K562 (cell line): ENCODE measurements at regions not wholly inside any gene's neighbourhood (a gene's known extent, or its start where the extent isn't known, plus 50 kb on each side); places are given as distances from the start of the nearest gene placed in this dataset.

ENCODE experiments used
- ATAC-seq: fragments of 200-7000 bp; cut with Tn5 transposase; 3 replicates; pipeline ENCODE4 v1.9.1; 2020; ENCODE audit warnings: moderate library complexity
- BruUV-seq: library from RNA; stranded (reverse); fragments of 400-500 nt; replicated peaks from 2 replicates; lab custom pipeline; 2021; lab: Mats Ljungman, UMichigan
- CTCF ChIA-PET: fragments of 300-600 bp; formaldehyde crosslinking; extraction: SDS; loops from one replicate; lab custom pipeline; 2021; ENCODE audit warnings: low intra/inter-chr PET ratio; lab: Yijun Ruan, JAX
- POLR2A ChIA-PET: fragments of 300-600, 350-650 bp; sonication (Branson Sonifier 250); formaldehyde crosslinking; extraction: SDS; loops from one replicate; lab custom pipeline; 2021; ENCODE audit warnings: antibody characterized with exemption, inconsistent platforms; lab: Yijun Ruan, JAX
- DNase-seq, 4 experiments: peaks; one replicate each; pipeline versions ENCODE4 v3.0.0 to v3.0.0-alpha.2; 2011 to 2018; ENCODE audit warnings: low spot score in 3 of 4, mixed read lengths in 3 of 4; ENCODE audit errors: extremely low read depth in 1 of 4
- FAIRE-seq: peaks from 2 replicates; lab custom pipeline; 2011; peaks lifted over from hg19 to GRCh38; lab: Jason Lieb, UNC
- H2AFZ ChIP-seq: 2 replicates; pipeline ENCODE4 v1.6.0; 2011; ENCODE audit warnings: low read depth, low read length, control low read depth, inconsistent platforms
- H3K27ac ChIP-seq: fragments of 200-600 bp; 3 replicates; pipeline ENCODE4 v1.8.0; 2011; ENCODE audit warnings: low read depth, mild to moderate bottlenecking, control low read depth, inconsistent platforms, low read length, moderate library complexity, mixed read lengths; ENCODE audit errors: extremely low read depth
- H3K27me3 ChIP-seq, 2 experiments: fragments of 300-600 bp in 1 of 2; 2 replicates in 1 of 2; 3 replicates in 1 of 2; pipeline versions ENCODE4 v1.6.0 to v1.8.0; 2011; ENCODE audit warnings: inconsistent platforms in 2 of 2, low read length in 2 of 2, mild to moderate bottlenecking in 1 of 2, mixed read lengths in 1 of 2, moderate library complexity in 1 of 2; ENCODE audit not compliant: control insufficient read depth in 2 of 2, insufficient read depth in 2 of 2
- H3K36me3 ChIP-seq: fragments of 300-600 bp; 3 replicates; pipeline ENCODE4 v1.8.0; 2011; ENCODE audit warnings: mild to moderate bottlenecking, low read length, inconsistent platforms; ENCODE audit not compliant: control insufficient read depth, insufficient read depth
- H3K4me1 ChIP-seq, 2 experiments: fragments of 200-600 bp in 1 of 2; replicated peaks in 1 of 2; 2 replicates in 1 of 2; 3 replicates in 1 of 2; pipeline versions ENCODE4 v1.5.1 to v1.8.0; 2011; ENCODE audit warnings: inconsistent platforms in 2 of 2, low read length in 2 of 2, mild to moderate bottlenecking in 1 of 2, mixed read lengths in 1 of 2, moderate library complexity in 1 of 2; ENCODE audit not compliant: control insufficient read depth in 2 of 2, insufficient read depth in 2 of 2
- H3K4me2 ChIP-seq: 2 replicates; pipeline ENCODE4 v1.6.1; 2011; ENCODE audit warnings: low read length, control low read depth, inconsistent platforms, mixed read lengths; ENCODE audit not compliant: insufficient read depth
- H3K4me3 ChIP-seq: fragments of 200-600 bp; sonication (generic), shearing (Covaris generic); 2 replicates; pipeline ENCODE4 v1.5.1; 2016; ENCODE audit warnings: control low read depth, inconsistent platforms
- H3K79me2 ChIP-seq: fragments of 200-600 bp; 3 replicates; pipeline ENCODE4 v1.8.0; 2011; ENCODE audit warnings: low read length, inconsistent platforms; ENCODE audit not compliant: control insufficient read depth, insufficient read depth
- H3K9ac ChIP-seq, 2 experiments: 2 replicates each; pipeline versions ENCODE4 v1.6.0 to v1.6.1; 2011; ENCODE audit warnings: low read depth in 2 of 2, low read length in 2 of 2, control low read depth in 1 of 2, inconsistent platforms in 1 of 2, mild to moderate bottlenecking in 1 of 2, mixed read lengths in 1 of 2; ENCODE audit not compliant: insufficient read depth in 1 of 2
- H3K9me1 ChIP-seq: one replicate; pipeline ENCODE4 v1.6.0; 2011; ENCODE audit warnings: inconsistent platforms, mild to moderate bottlenecking, low read length, moderate library complexity; ENCODE audit not compliant: control insufficient read depth, insufficient read depth
- H3K9me3 ChIP-seq: replicated peaks from 2 replicates; pipeline ENCODE4 v1.5.1; 2011; ENCODE audit warnings: low read depth, low read length, inconsistent platforms; ENCODE audit not compliant: control insufficient read depth, insufficient read depth
- H4K20me1 ChIP-seq: replicated peaks from 2 replicates; pipeline ENCODE4 v1.6.1; 2011; ENCODE audit warnings: low read length, inconsistent platforms, mixed read lengths; ENCODE audit not compliant: control insufficient read depth, insufficient read depth
- BCOR ChIP-seq: fragments of 450-650 bp; IDR thresholded peaks from 2 replicates; pipeline ENCODE4 v1.6.1; 2016
- BRD9 ChIP-seq: fragments of 450-650 bp; IDR thresholded peaks from 2 replicates; pipeline ENCODE4 v1.6.1; 2018; ENCODE audit warnings: low read depth; ENCODE audit not compliant: partially characterized antibody
- LARP7 ChIP-seq: fragments of 450-650 bp; IDR thresholded peaks from 2 replicates; pipeline ENCODE4 v1.6.1; 2016
- NR2C1 ChIP-seq, 2 experiments: fragments of 450-650 bp; IDR thresholded peaks; 2 replicates each; pipeline ENCODE4 v1.6.1; 2017; ENCODE audit warnings: mild to moderate bottlenecking in 2 of 2, antibody characterized with exemption in 1 of 2, inconsistent platforms in 1 of 2, missing compliant biosample characterization in 1 of 2, missing genetic modification characterization in 1 of 2
- XRCC3 ChIP-seq: fragments of 450-650 bp; IDR thresholded peaks from 2 replicates; pipeline ENCODE4 v1.6.1; 2017; ENCODE audit warnings: mild to moderate bottlenecking, moderate library complexity
- ZBTB9 ChIP-seq: fragments of 450-650 bp; formaldehyde crosslinking; IDR thresholded peaks from 2 replicates; pipeline ENCODE4 v1.4.0; 2020; ENCODE audit warnings: mild to moderate bottlenecking, moderate library complexity
- ZNF24 ChIP-seq: fragments of 450-650 bp; IDR thresholded peaks from 2 replicates; pipeline ENCODE4 v1.6.1; 2016
- ZNF263 ChIP-seq: sonication (generic); formaldehyde crosslinking; IDR thresholded peaks from 2 replicates; pipeline ENCODE4 v1.8.0; 2022; ENCODE audit warnings: mild to moderate bottlenecking, missing genetic modification reagents, borderline replicate concordance
- ZNF586 ChIP-seq: fragments of 450-650 bp; formaldehyde crosslinking; conservative IDR thresholded peaks from 2 replicates; pipeline ENCODE4 v1.4.0; 2020; ENCODE audit warnings: mild to moderate bottlenecking, moderate library complexity
- ZSCAN29 ChIP-seq: fragments of 450-650 bp; IDR thresholded peaks from 2 replicates; pipeline ENCODE4 v1.6.1; 2017
- WGBS: fragments of 100-300 bp; shearing (Covaris generic); methylation state at CpG from one replicate; pipeline ENCODE4 v1.1.6; 2016; ENCODE audit warnings: low coverage, mixed read lengths; ENCODE audit not compliant: insufficient coverage; ENCODE audit errors: missing lambda C conversion rate; 5-methylcytosine and 5-hydroxymethylcytosine counted together
- in situ Hi-C: fragments of 300-500 bp; cut with MboI; formaldehyde crosslinking; loops from 4 replicates; pipeline ENCODE4 v1.15.0; 2018; ENCODE audit warnings: inconsistent platforms, mixed read lengths
- intact Hi-C: fragments of 100-400 bp; cut with micrococcal nuclease; formaldehyde crosslinking; loops from 2 replicates; pipeline ENCODE4 v1.14.2; 2022
- TF ChIP-seq, protein P1 (sequence below): sonication (generic); formaldehyde crosslinking; IDR thresholded peaks from 2 replicates; pipeline ENCODE4 v1.8.0; 2022; ENCODE audit warnings: mild to moderate bottlenecking, missing genetic modification reagents
- TF ChIP-seq, protein P2 (sequence below): sonication (generic); formaldehyde crosslinking; IDR thresholded peaks from 2 replicates; pipeline ENCODE4 v1.8.1; 2023; ENCODE audit warnings: mild to moderate bottlenecking, missing genetic modification reagents
- TF ChIP-seq, protein P3 (sequence below): fragments of 250-450 bp; sonication (Bioruptor Pico); IDR thresholded peaks from 2 replicates; pipeline ENCODE4 v1.5.0; 2021

DNA sequence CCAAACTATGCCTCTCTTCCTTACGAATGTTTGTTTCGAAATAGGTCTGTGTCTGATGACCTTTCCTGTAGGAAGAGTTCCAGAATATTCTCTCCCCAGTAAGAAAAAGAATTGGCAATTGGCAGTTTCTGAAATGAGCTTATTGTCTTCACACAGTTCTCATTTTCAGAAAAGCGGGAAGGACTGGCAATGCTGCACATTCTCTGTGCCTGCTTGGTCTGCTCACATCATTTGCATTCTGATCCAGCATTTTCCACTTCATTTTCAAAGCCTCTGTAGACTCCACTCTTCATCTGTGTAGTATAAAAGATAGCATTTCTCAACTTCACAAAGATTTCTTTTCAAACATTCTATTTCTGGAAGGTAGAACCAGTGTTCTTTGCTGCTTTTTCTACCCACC, 120.6 kb upstream of the CCDC112 start:
- Histone ChIP-seq H3K9ac (no peak overlapping the region), H3K4me3 (no peak overlapping the region), H3K4me1 (no peaks in the 10 kb centered on the region), H3K4me2 (no peak overlapping the region), H3K9me3 (no peaks in the 10 kb centered on the region), H3K27me3 (no peaks in the 10 kb centered on the region; a peak in 1 of 5 replicates), H3K79me2 (no peaks in the 10 kb centered on the region), H3K27ac (no peak overlapping the region), H3K36me3 (no peaks in the 10 kb centered on the region), H4K20me1 (no peaks in the 10 kb centered on the region), H2AFZ (no peak overlapping the region), H3K9me1 (no peaks in the 10 kb centered on the region)
- ChIA-PET POLR2A (no interaction called here), CTCF (no interaction called here)
- DNase-seq (no peak), FAIRE-seq (no peak), ATAC-seq (no peak)
- in situ Hi-C loops (no loop called here), intact Hi-C loops (no loop called here)
- no TSS peak for BruUV-seq
- 0% methylated on average over 3 of the region's 3 CpGs for WGBS
- TF ChIP-seq ZBTB9 (CRISPR knock-in tag) (no peak), BRD9 (no peak), XRCC3 (no peak), ZNF263 (CRISPR knock-in tag) (no peak), ZSCAN29 (no peak), NR2C1 (IDR thresholded peaks at IDR 0.05) (no peak), NR2C1 (tag; IDR thresholded peaks at IDR 0.05) (no peak), ZNF586 (CRISPR knock-in tag) (no peak), ZNF24 (no peak), BCOR (no peak), LARP7 (no peak)
- TF ChIP-seq, protein P1, sequence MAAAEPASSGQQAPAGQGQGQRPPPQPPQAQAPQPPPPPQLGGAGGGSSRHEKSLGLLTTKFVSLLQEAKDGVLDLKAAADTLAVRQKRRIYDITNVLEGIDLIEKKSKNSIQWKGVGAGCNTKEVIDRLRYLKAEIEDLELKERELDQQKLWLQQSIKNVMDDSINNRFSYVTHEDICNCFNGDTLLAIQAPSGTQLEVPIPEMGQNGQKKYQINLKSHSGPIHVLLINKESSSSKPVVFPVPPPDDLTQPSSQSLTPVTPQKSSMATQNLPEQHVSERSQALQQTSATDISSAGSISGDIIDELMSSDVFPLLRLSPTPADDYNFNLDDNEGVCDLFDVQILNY (CRISPR knock-in tag), result no peak
- TF ChIP-seq, protein P2, sequence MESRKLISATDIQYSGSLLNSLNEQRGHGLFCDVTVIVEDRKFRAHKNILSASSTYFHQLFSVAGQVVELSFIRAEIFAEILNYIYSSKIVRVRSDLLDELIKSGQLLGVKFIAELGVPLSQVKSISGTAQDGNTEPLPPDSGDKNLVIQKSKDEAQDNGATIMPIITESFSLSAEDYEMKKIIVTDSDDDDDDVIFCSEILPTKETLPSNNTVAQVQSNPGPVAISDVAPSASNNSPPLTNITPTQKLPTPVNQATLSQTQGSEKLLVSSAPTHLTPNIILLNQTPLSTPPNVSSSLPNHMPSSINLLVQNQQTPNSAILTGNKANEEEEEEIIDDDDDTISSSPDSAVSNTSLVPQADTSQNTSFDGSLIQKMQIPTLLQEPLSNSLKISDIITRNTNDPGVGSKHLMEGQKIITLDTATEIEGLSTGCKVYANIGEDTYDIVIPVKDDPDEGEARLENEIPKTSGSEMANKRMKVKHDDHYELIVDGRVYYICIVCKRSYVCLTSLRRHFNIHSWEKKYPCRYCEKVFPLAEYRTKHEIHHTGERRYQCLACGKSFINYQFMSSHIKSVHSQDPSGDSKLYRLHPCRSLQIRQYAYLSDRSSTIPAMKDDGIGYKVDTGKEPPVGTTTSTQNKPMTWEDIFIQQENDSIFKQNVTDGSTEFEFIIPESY (CRISPR knock-in tag), result no peak
- TF ChIP-seq, protein P3, sequence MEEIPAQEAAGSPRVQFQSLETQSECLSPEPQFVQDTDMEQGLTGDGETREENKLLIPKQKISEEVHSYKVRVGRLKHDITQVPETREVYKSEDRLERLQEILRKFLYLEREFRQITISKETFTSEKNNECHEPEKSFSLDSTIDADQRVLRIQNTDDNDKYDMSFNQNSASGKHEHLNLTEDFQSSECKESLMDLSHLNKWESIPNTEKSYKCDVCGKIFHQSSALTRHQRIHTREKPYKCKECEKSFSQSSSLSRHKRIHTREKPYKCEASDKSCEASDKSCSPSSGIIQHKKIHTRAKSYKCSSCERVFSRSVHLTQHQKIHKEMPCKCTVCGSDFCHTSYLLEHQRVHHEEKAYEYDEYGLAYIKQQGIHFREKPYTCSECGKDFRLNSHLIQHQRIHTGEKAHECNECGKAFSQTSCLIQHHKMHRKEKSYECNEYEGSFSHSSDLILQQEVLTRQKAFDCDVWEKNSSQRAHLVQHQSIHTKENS (CRISPR knock-in tag), result no peak
